Skeletal muscle satellite cell (primary cell): ENCODE measurements at regions not wholly inside any gene's neighbourhood (a gene's known extent, or its start where the extent isn't known, plus 50 kb on each side); places are given as distances from the start of the nearest gene placed in this dataset.
"Not testable (repeated sequence)": the region's sequence is repeated elsewhere in the genome, so short reads cannot be mapped to it uniquely, and the experiment has no call there.

Experiments
- H3K27me3 ChIP-seq: 2 replicates; pipeline ENCODE4 v1.7.0; 2013; ENCODE audit warnings: low read length; ENCODE audit not compliant: control insufficient read depth, insufficient read depth
- H3K36me3 ChIP-seq: 2 replicates; pipeline ENCODE4 v1.7.0; 2013; ENCODE audit warnings: mild to moderate bottlenecking, control low read depth, low read length; ENCODE audit not compliant: insufficient read depth
- H3K4me1 ChIP-seq: 2 replicates; pipeline ENCODE4 v1.7.0; 2013; ENCODE audit warnings: low read length; ENCODE audit not compliant: control insufficient read depth, insufficient read depth
- H3K4me2 ChIP-seq: 2 replicates; pipeline ENCODE4 v1.7.0; 2013; ENCODE audit warnings: mild to moderate bottlenecking, low read length
- H3K4me3 ChIP-seq: 2 replicates; pipeline ENCODE4 v1.7.0; 2013; ENCODE audit warnings: low read length
- H3K9ac ChIP-seq: 2 replicates; pipeline ENCODE4 v1.7.0; 2013; ENCODE audit warnings: mild to moderate bottlenecking, low read depth, low read length, moderate library complexity
- H3K9me3 ChIP-seq: replicated peaks from 2 replicates; pipeline ENCODE4 v1.7.0; 2013; ENCODE audit warnings: mild to moderate bottlenecking, control low read depth, low read length

- H3K27me3 ChIP-seq, result peaks cover 2% of the 10 kb centered on the region
- no peak overlapping the region for H3K9ac ChIP-seq
- no peak overlapping the region for H3K4me2 ChIP-seq
- H3K4me3 ChIP-seq, result no peak overlapping the region
- H3K36me3 ChIP-seq, result no peaks in the 10 kb centered on the region
- no peaks in the 10 kb centered on the region for H3K9me3 ChIP-seq
- H3K4me1 ChIP-seq, result peaks cover 3% of the 10 kb centered on the region
Measured at GRCh38 chr3:140845882-140846281, 95.8 kb upstream of the SLC25A36 start.

- no peak overlapping the region for H3K4me2 ChIP-seq
- no peak overlapping the region for H3K4me3 ChIP-seq
- H3K9ac ChIP-seq, result no peak overlapping the region
- peaks cover 3% of the 10 kb centered on the region for H3K4me1 ChIP-seq
- H3K27me3 ChIP-seq, result peaks cover 2% of the 10 kb centered on the region
- no peaks in the 10 kb centered on the region for H3K36me3 ChIP-seq
- H3K9me3 ChIP-seq, result no peaks in the 10 kb centered on the region
Measured at GRCh38 chr3:140848666-140849065, 93.0 kb upstream of the SLC25A36 start.

- Histone ChIP-seq H3K9me3 (no peaks in the 10 kb centered on the region), H3K4me3 (no peak overlapping the region), H3K36me3 (no peaks in the 10 kb centered on the region), H3K4me1 (peaks cover 3% of the 10 kb centered on the region), H3K27me3 (no peaks in the 10 kb centered on the region), H3K4me2 (peak overlapping the region; percentile 1), H3K9ac (no peak overlapping the region)
Measured at GRCh38 chr3:140850210-140850955, 91.3 kb upstream of the SLC25A36 start.

DNA sequence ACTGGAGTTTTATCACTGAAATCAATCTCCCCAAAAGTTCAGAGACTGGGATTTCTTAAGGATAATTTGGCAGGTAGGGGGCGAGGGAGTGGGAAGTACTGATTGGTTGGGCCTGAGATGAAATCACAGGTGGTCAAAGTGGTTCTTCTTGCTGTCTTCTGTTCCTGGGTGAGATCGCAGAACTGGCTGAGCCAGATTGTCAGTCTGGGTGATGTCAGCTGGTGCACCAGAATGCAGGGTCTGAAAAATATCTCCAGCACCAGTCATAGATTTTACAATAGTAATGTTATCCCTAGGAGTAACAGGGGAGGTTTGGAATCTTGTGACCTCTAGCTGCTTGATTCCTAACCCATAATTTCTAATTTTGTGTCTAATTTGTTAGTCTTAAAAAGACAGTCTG lies 86.7 kb upstream of the SLC25A36 start:
- Histone ChIP-seq H3K27me3 (no peaks in the 10 kb centered on the region), H3K9ac (no peak overlapping the region), H3K4me2 (no peak overlapping the region), H3K4me1 (peaks cover 3% of the 10 kb centered on the region), H3K9me3 (no peaks in the 10 kb centered on the region), H3K36me3 (no peaks in the 10 kb centered on the region), H3K4me3 (no peak overlapping the region)

GRCh38 chr3:140856905-140857304 lies 84.7 kb upstream of the SLC25A36 start:
- H3K9ac ChIP-seq, result no peak overlapping the region
- no peaks in the 10 kb centered on the region for H3K27me3 ChIP-seq
- H3K4me3 ChIP-seq, result no peak overlapping the region
- H3K4me2 ChIP-seq, result no peak overlapping the region
- no peaks in the 10 kb centered on the region for H3K36me3 ChIP-seq
- no peaks in the 10 kb centered on the region for H3K9me3 ChIP-seq
- H3K4me1 ChIP-seq, result no peaks in the 10 kb centered on the region

DNA sequence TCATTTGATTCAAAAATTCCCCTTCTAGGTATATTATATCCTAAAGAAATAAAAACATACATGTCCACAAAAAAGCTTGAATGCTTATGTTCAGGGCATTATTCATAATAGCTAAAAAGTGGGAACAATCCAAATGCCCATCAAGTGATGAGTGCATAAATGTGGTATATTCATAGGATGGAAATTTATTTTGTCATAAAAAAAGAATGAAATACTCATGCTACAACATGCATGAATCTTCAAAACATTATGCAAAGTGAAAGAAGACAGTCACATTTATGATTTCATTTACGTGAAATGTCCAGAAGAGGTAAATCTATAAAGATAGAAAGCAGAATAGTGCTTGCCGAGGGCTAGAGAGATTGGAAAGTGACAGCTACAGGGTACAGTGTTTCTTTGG lies 83.6 kb upstream of the SLC25A36 start:
- Histone ChIP-seq H3K4me2 (no peak overlapping the region), H3K27me3 (no peaks in the 10 kb centered on the region), H3K9ac (no peak overlapping the region), H3K36me3 (no peaks in the 10 kb centered on the region), H3K9me3 (no peaks in the 10 kb centered on the region), H3K4me1 (no peaks in the 10 kb centered on the region), H3K4me3 (no peak overlapping the region)

GRCh38 chr3:140859592-140860336 lies 81.9 kb upstream of the SLC25A36 start:
- Histone ChIP-seq H3K9me3 (no peaks in the 10 kb centered on the region), H3K4me1 (no peaks in the 10 kb centered on the region), H3K36me3 (no peaks in the 10 kb centered on the region)

DNA sequence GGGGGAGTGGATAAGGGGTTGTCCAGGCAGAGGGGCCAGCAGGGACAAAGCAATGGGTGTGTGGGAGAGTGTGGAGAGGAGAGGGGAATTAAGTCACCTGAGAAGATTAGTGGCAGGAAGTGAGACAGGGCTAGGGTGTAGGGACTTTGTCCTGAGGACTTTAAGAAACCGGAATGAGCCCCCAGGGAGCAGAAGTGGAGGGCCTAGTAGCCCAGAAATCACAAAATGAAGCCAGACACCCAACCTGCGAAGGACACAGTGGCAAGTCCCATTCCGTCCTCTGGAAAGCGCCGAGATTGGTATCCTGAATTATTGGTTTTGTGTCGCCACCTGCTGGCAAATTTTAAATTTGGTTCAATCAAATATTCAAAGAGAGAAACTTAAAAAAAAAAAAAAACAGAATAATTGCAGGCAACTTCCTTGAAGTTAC lies 78.0 kb upstream of the SLC25A36 start:
- H3K4me3 ChIP-seq, result no peak overlapping the region
- no peaks in the 10 kb centered on the region for H3K4me1 ChIP-seq
- no peaks in the 10 kb centered on the region for H3K9me3 ChIP-seq
- peaks cover 2% of the 10 kb centered on the region for H3K27me3 ChIP-seq
- no peak overlapping the region for H3K4me2 ChIP-seq
- no peaks in the 10 kb centered on the region for H3K36me3 ChIP-seq
- no peak overlapping the region for H3K9ac ChIP-seq

More at GRCh38 chr3:140859592-140860336, 81.9 kb upstream of the SLC25A36 start:
- no peak overlapping the region for H3K4me3 ChIP-seq
- no peak overlapping the region for H3K9ac ChIP-seq
- no peak overlapping the region for H3K4me2 ChIP-seq
- H3K27me3 ChIP-seq, result no peaks in the 10 kb centered on the region

DNA sequence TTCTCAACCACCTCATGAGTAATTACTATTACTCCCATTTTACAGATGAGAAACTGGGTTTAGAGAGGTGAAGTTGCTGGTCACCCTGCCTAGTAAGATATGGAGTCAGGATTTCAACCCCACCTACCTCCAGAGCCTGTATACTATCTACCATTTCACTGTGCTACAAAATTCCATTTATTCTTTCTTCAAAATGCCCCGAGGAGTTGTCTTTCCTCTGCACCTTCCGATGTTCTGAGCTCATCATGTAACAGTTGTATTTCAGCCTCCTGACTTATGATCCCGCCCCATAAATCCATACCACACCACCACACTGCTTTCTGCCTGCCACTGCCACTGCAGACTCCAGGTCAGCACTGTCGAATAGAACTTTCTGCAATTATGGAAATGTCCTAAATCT lies 71.3 kb upstream of the SLC25A36 start:
- Histone ChIP-seq H3K9ac (no peak overlapping the region), H3K4me2 (no peak overlapping the region), H3K9me3 (no peaks in the 10 kb centered on the region), H3K4me1 (no peaks in the 10 kb centered on the region), H3K36me3 (no peaks in the 10 kb centered on the region), H3K27me3 (peaks cover 2% of the 10 kb centered on the region), H3K4me3 (no peak overlapping the region)

DNA sequence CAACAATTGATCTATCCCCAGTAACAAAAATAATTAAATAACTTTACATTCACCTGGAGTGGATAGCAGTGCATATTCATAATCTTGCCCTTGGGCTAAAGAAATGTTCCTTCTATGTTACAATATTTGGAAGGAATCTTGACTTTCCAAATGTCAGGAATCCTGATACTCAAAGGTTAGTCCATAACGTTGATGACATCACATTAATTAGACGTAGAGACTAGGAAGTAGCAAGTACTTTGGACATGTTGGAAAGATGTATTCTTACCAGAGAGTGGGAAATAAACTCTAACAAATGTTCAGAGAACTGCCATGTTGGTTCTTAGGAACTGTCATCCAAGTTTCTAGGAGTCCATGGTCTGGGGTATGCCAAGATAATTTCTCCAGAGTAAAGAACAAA lies 70.6 kb upstream of the SLC25A36 start:
- Histone ChIP-seq H3K4me3 (no peak overlapping the region), H3K4me2 (no peak overlapping the region), H3K4me1 (no peaks in the 10 kb centered on the region), H3K9me3 (no peaks in the 10 kb centered on the region), H3K9ac (no peak overlapping the region), H3K36me3 (no peaks in the 10 kb centered on the region), H3K27me3 (no peaks in the 10 kb centered on the region)

DNA sequence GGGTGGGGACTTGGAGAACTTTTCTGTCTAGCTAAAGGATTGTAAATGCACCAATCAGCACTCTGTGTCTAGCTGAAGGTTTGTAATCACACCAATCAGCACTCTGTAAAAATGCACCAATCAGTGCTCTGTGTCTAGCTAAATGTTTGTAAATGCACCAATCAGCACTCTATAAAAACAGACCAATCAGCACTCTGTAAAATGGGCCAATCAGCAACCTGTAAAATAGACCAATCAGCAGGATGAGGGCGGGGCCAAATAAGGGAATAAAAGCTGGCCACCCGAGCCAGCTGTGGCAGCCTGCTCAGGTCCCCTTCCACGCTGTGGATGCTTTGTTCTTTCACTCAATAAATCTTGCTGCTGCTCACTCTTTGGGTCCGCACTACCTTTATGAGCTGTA lies 69.5 kb upstream of the SLC25A36 start:
- not testable (repeated sequence) for H3K9ac ChIP-seq, H3K4me1 ChIP-seq, H3K4me3 ChIP-seq, H3K4me2 ChIP-seq, H3K9me3 ChIP-seq, H3K27me3 ChIP-seq, H3K36me3 ChIP-seq
